ENCODE measurements at regions not wholly inside any gene's neighbourhood (a gene's known extent, or its start where the extent isn't known, plus 50 kb on each side); places are given as distances from the start of the nearest gene placed in this dataset.

DNA sequence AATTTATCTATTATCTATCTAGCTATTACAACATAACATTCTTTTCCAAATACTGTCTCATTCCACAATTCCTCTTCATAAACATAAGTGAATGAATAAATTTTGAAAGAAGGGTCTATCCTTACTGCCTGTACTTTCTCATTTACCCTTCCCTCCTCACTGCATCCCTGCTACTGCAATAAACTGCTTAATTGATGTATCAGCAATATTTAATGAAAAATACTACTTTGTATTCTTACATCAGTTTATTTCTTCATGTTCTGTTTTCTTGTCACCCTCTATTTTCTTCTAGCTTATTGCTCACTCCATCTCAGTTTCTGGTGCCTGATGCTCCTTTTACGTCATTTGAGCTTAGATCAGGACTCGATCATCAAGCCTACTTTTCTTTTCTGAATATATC is 695.7 kb upstream of the ATXN7L3B start:
- TF ChIP-seq, protein P1, sequence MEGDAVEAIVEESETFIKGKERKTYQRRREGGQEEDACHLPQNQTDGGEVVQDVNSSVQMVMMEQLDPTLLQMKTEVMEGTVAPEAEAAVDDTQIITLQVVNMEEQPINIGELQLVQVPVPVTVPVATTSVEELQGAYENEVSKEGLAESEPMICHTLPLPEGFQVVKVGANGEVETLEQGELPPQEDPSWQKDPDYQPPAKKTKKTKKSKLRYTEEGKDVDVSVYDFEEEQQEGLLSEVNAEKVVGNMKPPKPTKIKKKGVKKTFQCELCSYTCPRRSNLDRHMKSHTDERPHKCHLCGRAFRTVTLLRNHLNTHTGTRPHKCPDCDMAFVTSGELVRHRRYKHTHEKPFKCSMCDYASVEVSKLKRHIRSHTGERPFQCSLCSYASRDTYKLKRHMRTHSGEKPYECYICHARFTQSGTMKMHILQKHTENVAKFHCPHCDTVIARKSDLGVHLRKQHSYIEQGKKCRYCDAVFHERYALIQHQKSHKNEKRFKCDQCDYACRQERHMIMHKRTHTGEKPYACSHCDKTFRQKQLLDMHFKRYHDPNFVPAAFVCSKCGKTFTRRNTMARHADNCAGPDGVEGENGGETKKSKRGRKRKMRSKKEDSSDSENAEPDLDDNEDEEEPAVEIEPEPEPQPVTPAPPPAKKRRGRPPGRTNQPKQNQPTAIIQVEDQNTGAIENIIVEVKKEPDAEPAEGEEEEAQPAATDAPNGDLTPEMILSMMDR (IDR thresholded peaks at IDR 0.05): no peak
- no peak for TF ChIP-seq POLR2A (IDR thresholded peaks at IDR 0.05)
- no peak for TF ChIP-seq EP300 (IDR thresholded peaks at IDR 0.05)

Measured in tibial nerve (tissue), 4 donors.